Mesendoderm (in vitro differentiated cells): ENCODE measurements at regions not wholly inside any gene's neighbourhood (a gene's known extent, or its start where the extent isn't known, plus 50 kb on each side); places are given as distances from the start of the nearest gene placed in this dataset.

ENCODE experiments used
- DNase-seq: peaks from one replicate; pipeline ENCODE4 v3.0.0; 2013
- H2AK5ac ChIP-seq: 2 replicates; pipeline ENCODE4 v1.6.1; 2013; ENCODE audit warnings: low read length, inconsistent platforms
- H2BK120ac ChIP-seq: 2 replicates; pipeline ENCODE4 v1.6.1; 2013; ENCODE audit warnings: low read depth, mild to moderate bottlenecking, low read length, moderate library complexity, mixed read lengths
- H2BK15ac ChIP-seq: replicated peaks from 2 replicates; pipeline ENCODE4 v1.6.1; 2013; ENCODE audit warnings: low read depth, mild to moderate bottlenecking, moderate library complexity
- H2BK5ac ChIP-seq: 2 replicates; pipeline ENCODE4 v1.6.1; 2013; ENCODE audit warnings: low read length, inconsistent platforms
- H3K18ac ChIP-seq: 2 replicates; pipeline ENCODE4 v1.6.1; 2013; ENCODE audit warnings: mild to moderate bottlenecking, low read length, mixed read lengths
- H3K23ac ChIP-seq: one replicate; pipeline ENCODE4 v1.6.1; 2013; ENCODE audit warnings: low read length
- H3K27ac ChIP-seq: 2 replicates; pipeline ENCODE4 v1.5.1; 2013; ENCODE audit warnings: low read depth, mild to moderate bottlenecking, inconsistent platforms, low read length, moderate library complexity
- H3K27me3 ChIP-seq: 2 replicates; pipeline ENCODE4 v1.6.1; 2013; ENCODE audit warnings: low read length, control low read depth, mild to moderate bottlenecking, inconsistent platforms; ENCODE audit not compliant: insufficient read depth, poor library complexity
- H3K36me3 ChIP-seq: 2 replicates; pipeline ENCODE4 v1.6.1; 2013; ENCODE audit warnings: low read length, inconsistent platforms; ENCODE audit not compliant: control insufficient read depth, insufficient read depth
- H3K4ac ChIP-seq: one replicate; pipeline ENCODE4 v1.6.1; 2013; ENCODE audit warnings: low read depth, mild to moderate bottlenecking, low read length, moderate library complexity
- H3K4me1 ChIP-seq: 2 replicates; pipeline ENCODE4 v1.6.1; 2013; ENCODE audit warnings: low read depth, low read length, inconsistent platforms; ENCODE audit not compliant: control insufficient read depth
- H3K4me2 ChIP-seq: 2 replicates; pipeline ENCODE4 v1.6.1; 2013; ENCODE audit warnings: low read length
- H3K4me3 ChIP-seq: 2 replicates; pipeline ENCODE4 v1.5.1; 2013; ENCODE audit warnings: mild to moderate bottlenecking, low read length
- H3K56ac ChIP-seq: one replicate; pipeline ENCODE4 v1.6.1; 2013; ENCODE audit warnings: low read length
- H3K79me1 ChIP-seq: 2 replicates; pipeline ENCODE4 v1.6.1; 2013; ENCODE audit warnings: low read length, inconsistent platforms
- H3K79me2 ChIP-seq: 2 replicates; pipeline ENCODE4 v1.6.1; 2013; ENCODE audit warnings: mild to moderate bottlenecking, low read length; ENCODE audit not compliant: control insufficient read depth, insufficient read depth
- H3K9ac ChIP-seq: 2 replicates; pipeline ENCODE4 v1.6.1; 2013; ENCODE audit warnings: low read length, inconsistent platforms
- H4K5ac ChIP-seq: one replicate; pipeline ENCODE4 v1.6.1; 2013; ENCODE audit warnings: low read length
- H4K8ac ChIP-seq: one replicate; pipeline ENCODE4 v1.6.1; 2013; ENCODE audit warnings: low read depth, mild to moderate bottlenecking, control low read depth, low read length, moderate library complexity
- WGBS: extraction: QIAGEN DNeasy Blood & Tissue Kit; methylation state at CpG from one replicate; pipeline ENCODE4 v1.1.7; 2013; ENCODE audit warnings: low lambda C conversion rate, missing lambda C conversion rate; ENCODE audit not compliant: insufficient coverage; ENCODE audit errors: extremely low coverage; 5-methylcytosine and 5-hydroxymethylcytosine counted together

DNA sequence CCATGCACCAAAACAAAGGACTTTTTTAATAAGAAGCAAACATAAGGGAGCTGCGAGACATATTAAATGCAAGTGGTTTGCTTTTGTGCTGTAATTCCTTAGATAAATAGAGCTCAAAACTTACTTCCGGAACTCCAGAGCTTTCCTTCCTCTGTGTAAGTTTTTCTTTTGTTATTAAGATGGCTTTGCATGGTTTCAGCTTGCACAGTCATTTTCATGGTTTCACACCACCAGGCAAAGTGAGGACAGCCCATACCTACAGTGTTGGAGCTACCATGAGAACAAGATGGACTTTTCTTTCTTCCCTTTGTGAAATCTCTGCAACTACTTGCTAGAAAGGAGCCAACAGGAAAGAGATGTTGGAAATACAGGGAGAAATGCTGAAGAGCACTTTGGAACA lies 368.0 kb downstream of the SETD4 start:
- DNase-seq: no peak
- H3K4me2 ChIP-seq: no peak overlapping the region
- H3K27me3 ChIP-seq: no peaks in the 10 kb centered on the region
- H3K4ac ChIP-seq: no peak overlapping the region
- H3K4me1 ChIP-seq: no peaks in the 10 kb centered on the region
- no peaks in the 10 kb centered on the region for H3K79me1 ChIP-seq
- no peak overlapping the region for H3K9ac ChIP-seq
- H2AK5ac ChIP-seq: no peak overlapping the region
- no peaks in the 10 kb centered on the region for H3K36me3 ChIP-seq
- H2BK5ac ChIP-seq: no peak overlapping the region
- no peak overlapping the region for H3K23ac ChIP-seq
- no peak overlapping the region for H2BK120ac ChIP-seq
- H2BK15ac ChIP-seq: no peak overlapping the region
- H3K27ac ChIP-seq: no peak overlapping the region
- WGBS: no CpG with 5 or more reads among the region's 2 CpGs
- H3K79me2 ChIP-seq: no peaks in the 10 kb centered on the region
- no peak overlapping the region for H4K8ac ChIP-seq
- H3K4me3 ChIP-seq: no peak overlapping the region
- no peak overlapping the region for H4K5ac ChIP-seq
- no peak overlapping the region for H3K56ac ChIP-seq
- no peak overlapping the region for H3K18ac ChIP-seq

- Histone ChIP-seq H4K5ac (no peak overlapping the region), H3K4me1 (no peaks in the 10 kb centered on the region), H3K23ac (no peak overlapping the region), H3K36me3 (no peaks in the 10 kb centered on the region), H4K8ac (no peak overlapping the region), H3K4me2 (no peak overlapping the region), H3K27ac (no peak overlapping the region), H2BK15ac (no peak overlapping the region), H3K79me1 (no peaks in the 10 kb centered on the region), H3K27me3 (no peaks in the 10 kb centered on the region), H3K18ac (no peak overlapping the region), H2AK5ac (no peak overlapping the region), H3K56ac (no peak overlapping the region), H3K9ac (no peak overlapping the region), H2BK120ac (no peak overlapping the region), H3K4me3 (no peak overlapping the region), H3K79me2 (no peaks in the 10 kb centered on the region), H3K4ac (no peak overlapping the region), H2BK5ac (no peak overlapping the region)
- WGBS: no CpG with 5 or more reads among the region's 2 CpGs
- DNase-seq: no peak
Observed at GRCh38 chr21:35690436-35690835, 369.9 kb downstream of the SETD4 start.

- no CpG with 5 or more reads among the region's 3 CpGs for WGBS
- Histone ChIP-seq H3K4me2 (no peak overlapping the region), H3K18ac (no peak overlapping the region), H2AK5ac (no peak overlapping the region), H3K9ac (no peak overlapping the region), H2BK15ac (no peak overlapping the region), H3K79me2 (no peaks in the 10 kb centered on the region), H3K36me3 (no peaks in the 10 kb centered on the region), H3K4me3 (no peak overlapping the region), H3K56ac (no peak overlapping the region), H2BK5ac (no peak overlapping the region), H3K79me1 (no peaks in the 10 kb centered on the region), H3K4ac (no peak overlapping the region), H4K8ac (no peak overlapping the region), H3K23ac (no peak overlapping the region), H3K27ac (no peak overlapping the region), H3K4me1 (no peaks in the 10 kb centered on the region), H4K5ac (no peak overlapping the region), H2BK120ac (no peak overlapping the region), H3K27me3 (no peaks in the 10 kb centered on the region)
- no peak for DNase-seq
Observed at GRCh38 chr21:35686156-35686555, 374.2 kb downstream of the SETD4 start.

DNA sequence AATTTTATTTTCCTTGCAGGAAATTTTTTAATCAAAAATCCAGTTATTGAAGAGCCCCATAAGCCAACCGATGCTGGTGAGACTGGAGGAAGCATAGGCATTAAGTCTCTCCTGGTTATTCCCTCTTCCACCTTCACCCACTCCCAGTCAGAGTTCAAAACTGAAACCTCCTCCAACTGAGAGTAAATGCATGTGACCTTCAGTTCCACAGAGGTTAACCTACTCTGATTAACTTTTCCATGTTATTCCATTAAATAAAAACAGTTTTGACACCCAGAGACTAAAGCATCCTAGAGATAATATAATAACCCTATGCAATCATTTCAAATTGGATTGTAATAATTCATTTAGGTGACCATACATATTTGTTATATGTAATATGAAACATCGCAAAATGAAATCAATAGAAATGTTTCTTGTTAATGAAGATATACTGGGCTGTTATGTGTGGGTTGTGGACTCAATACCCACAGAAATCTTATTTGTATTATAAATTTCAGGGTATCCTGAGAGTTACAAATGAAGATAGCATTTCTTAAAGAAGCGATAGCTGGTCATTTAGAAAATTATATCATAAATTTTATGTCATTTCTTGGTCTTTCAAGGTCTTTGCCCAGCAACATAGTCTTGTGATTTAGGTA lies 376.5 kb downstream of the SETD4 start:
- H2BK120ac ChIP-seq: no peak overlapping the region
- no CpG with 5 or more reads among the region's 3 CpGs for WGBS

DNA sequence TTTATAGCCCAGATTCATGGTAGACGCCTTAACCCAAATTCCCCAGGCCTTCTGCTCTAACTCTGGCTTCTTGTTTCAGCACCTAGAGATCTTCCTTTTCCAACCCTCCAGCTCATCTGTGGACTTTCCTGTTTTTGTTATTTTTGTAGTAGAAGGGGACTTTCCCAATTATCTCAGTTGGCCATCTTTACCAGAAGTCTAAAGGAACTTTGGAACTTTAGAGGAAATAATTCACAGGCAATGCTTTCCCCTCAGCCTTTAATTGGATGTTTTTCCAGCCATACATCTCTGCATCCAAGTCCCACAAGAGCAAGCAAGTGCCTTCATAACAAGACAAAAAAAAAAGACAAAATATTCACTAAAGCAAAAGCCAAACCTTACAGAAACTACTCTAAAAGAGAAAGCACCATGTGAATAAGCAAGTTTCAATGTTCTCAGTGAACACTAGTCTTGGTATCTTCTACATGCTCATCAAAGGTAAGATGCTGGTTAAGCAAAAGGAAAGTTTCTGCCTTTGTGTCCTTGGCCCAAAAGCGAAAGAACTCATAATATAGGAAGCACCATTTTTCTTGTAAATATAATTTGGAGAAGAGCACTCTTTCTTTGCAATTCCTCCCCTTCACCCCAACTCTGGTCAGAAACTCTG lies 377.3 kb downstream of the SETD4 start:
- no peaks in the 10 kb centered on the region for H3K36me3 ChIP-seq
- no peak overlapping the region for H3K4me2 ChIP-seq
- no peak overlapping the region for H3K9ac ChIP-seq
- H4K5ac ChIP-seq: no peak overlapping the region
- H3K27me3 ChIP-seq: no peaks in the 10 kb centered on the region
- no peak overlapping the region for H3K27ac ChIP-seq
- H3K4me1 ChIP-seq: no peaks in the 10 kb centered on the region
- WGBS: no CpG with 5 or more reads among the region's 2 CpGs
- H3K79me2 ChIP-seq: no peaks in the 10 kb centered on the region
- H3K4ac ChIP-seq: no peak overlapping the region
- H3K79me1 ChIP-seq: no peaks in the 10 kb centered on the region
- H4K8ac ChIP-seq: no peak overlapping the region
- no peak overlapping the region for H3K4me3 ChIP-seq
- no peak overlapping the region for H3K56ac ChIP-seq
- no peak overlapping the region for H3K18ac ChIP-seq
- no peak overlapping the region for H3K23ac ChIP-seq
- no peak overlapping the region for H2BK15ac ChIP-seq
- H2BK5ac ChIP-seq: no peak overlapping the region
- H2AK5ac ChIP-seq: no peak overlapping the region
- H2BK120ac ChIP-seq: no peak overlapping the region
- DNase-seq: no peak

More for the DNA sequence above, 376.5 kb downstream of the SETD4 start:
- Histone ChIP-seq H2AK5ac (no peak overlapping the region), H3K27me3 (no peaks in the 10 kb centered on the region), H3K79me1 (no peaks in the 10 kb centered on the region), H4K8ac (no peak overlapping the region), H3K79me2 (no peaks in the 10 kb centered on the region), H3K18ac (no peak overlapping the region), H3K36me3 (no peaks in the 10 kb centered on the region), H2BK15ac (no peak overlapping the region), H3K4me1 (no peaks in the 10 kb centered on the region), H3K9ac (no peak overlapping the region), H3K4ac (no peak overlapping the region), H3K56ac (no peak overlapping the region), H3K4me2 (no peak overlapping the region), H3K27ac (no peak overlapping the region), H3K4me3 (no peak overlapping the region), H2BK5ac (no peak overlapping the region), H3K23ac (no peak overlapping the region), H4K5ac (no peak overlapping the region)
- no peak for DNase-seq

DNA sequence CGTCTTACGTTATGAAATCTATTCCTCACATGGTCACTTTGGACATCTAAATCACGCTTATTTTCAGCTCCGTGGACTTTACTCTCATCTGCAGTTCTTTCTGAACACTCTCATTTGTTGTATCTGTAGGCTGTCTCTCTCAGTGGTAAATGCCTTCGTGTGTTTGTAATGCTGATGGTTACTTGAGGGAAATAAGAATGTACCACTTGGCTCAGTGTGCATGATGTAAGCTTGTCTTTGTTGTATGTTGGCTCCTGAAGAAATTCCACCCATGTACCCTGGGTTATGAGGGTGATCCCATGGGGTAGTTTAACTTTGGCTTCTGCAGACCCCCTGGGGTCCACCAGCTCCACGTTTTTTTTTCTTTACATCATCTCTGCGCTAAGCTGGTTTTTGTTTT lies 378.4 kb downstream of the SETD4 start:
- WGBS: no CpG with 5 or more reads among the region's 7 CpGs
- Histone ChIP-seq H3K18ac (no peak overlapping the region), H3K27me3 (no peaks in the 10 kb centered on the region)

More for the DNA sequence above, 378.4 kb downstream of the SETD4 start:
- Histone ChIP-seq H2BK5ac (no peak overlapping the region), H3K23ac (no peak overlapping the region), H3K36me3 (no peaks in the 10 kb centered on the region), H3K27ac (no peak overlapping the region), H2BK15ac (no peak overlapping the region), H3K79me2 (no peaks in the 10 kb centered on the region), H3K4me2 (no peak overlapping the region), H3K9ac (no peak overlapping the region), H2BK120ac (no peak overlapping the region), H4K8ac (no peak overlapping the region), H2AK5ac (no peak overlapping the region), H3K4me3 (no peak overlapping the region), H4K5ac (no peak overlapping the region), H3K56ac (no peak overlapping the region), H3K4ac (no peak overlapping the region), H3K4me1 (no peaks in the 10 kb centered on the region), H3K79me1 (no peaks in the 10 kb centered on the region)
- DNase-seq: no peak
